K562 (cell line): ENCODE measurements at regions not wholly inside any gene's neighbourhood (a gene's known extent, or its start where the extent isn't known, plus 50 kb on each side); places are given as distances from the start of the nearest gene placed in this dataset.

ENCODE experiments used
- ATAC-seq: fragments of 200-7000 bp; cut with Tn5 transposase; 3 replicates; pipeline ENCODE4 v1.9.1; 2020; ENCODE audit warnings: moderate library complexity
- BruUV-seq: library from RNA; stranded (reverse); fragments of 400-500 nt; replicated peaks from 2 replicates; lab custom pipeline; 2021; lab: Mats Ljungman, UMichigan
- CTCF ChIA-PET: fragments of 300-600 bp; formaldehyde crosslinking; extraction: SDS; loops from one replicate; lab custom pipeline; 2021; ENCODE audit warnings: low intra/inter-chr PET ratio; lab: Yijun Ruan, JAX
- POLR2A ChIA-PET: fragments of 300-600, 350-650 bp; sonication (Branson Sonifier 250); formaldehyde crosslinking; extraction: SDS; loops from one replicate; lab custom pipeline; 2021; ENCODE audit warnings: antibody characterized with exemption, inconsistent platforms; lab: Yijun Ruan, JAX
- DNase-seq, 4 experiments: peaks; one replicate each; pipeline versions ENCODE4 v3.0.0 to v3.0.0-alpha.2; 2011 to 2018; ENCODE audit warnings: low spot score in 3 of 4, mixed read lengths in 3 of 4; ENCODE audit errors: extremely low read depth in 1 of 4
- FAIRE-seq: peaks from 2 replicates; lab custom pipeline; 2011; peaks lifted over from hg19 to GRCh38; lab: Jason Lieb, UNC
- H2AFZ ChIP-seq: 2 replicates; pipeline ENCODE4 v1.6.0; 2011; ENCODE audit warnings: low read depth, low read length, control low read depth, inconsistent platforms
- H3K27ac ChIP-seq: fragments of 200-600 bp; 3 replicates; pipeline ENCODE4 v1.8.0; 2011; ENCODE audit warnings: low read depth, mild to moderate bottlenecking, control low read depth, inconsistent platforms, low read length, moderate library complexity, mixed read lengths; ENCODE audit errors: extremely low read depth
- H3K27me3 ChIP-seq, 2 experiments: fragments of 300-600 bp in 1 of 2; 2 replicates in 1 of 2; 3 replicates in 1 of 2; pipeline versions ENCODE4 v1.6.0 to v1.8.0; 2011; ENCODE audit warnings: inconsistent platforms in 2 of 2, low read length in 2 of 2, mild to moderate bottlenecking in 1 of 2, mixed read lengths in 1 of 2, moderate library complexity in 1 of 2; ENCODE audit not compliant: control insufficient read depth in 2 of 2, insufficient read depth in 2 of 2
- H3K36me3 ChIP-seq: fragments of 300-600 bp; 3 replicates; pipeline ENCODE4 v1.8.0; 2011; ENCODE audit warnings: mild to moderate bottlenecking, low read length, inconsistent platforms; ENCODE audit not compliant: control insufficient read depth, insufficient read depth
- H3K4me1 ChIP-seq, 2 experiments: fragments of 200-600 bp in 1 of 2; replicated peaks in 1 of 2; 2 replicates in 1 of 2; 3 replicates in 1 of 2; pipeline versions ENCODE4 v1.5.1 to v1.8.0; 2011; ENCODE audit warnings: inconsistent platforms in 2 of 2, low read length in 2 of 2, mild to moderate bottlenecking in 1 of 2, mixed read lengths in 1 of 2, moderate library complexity in 1 of 2; ENCODE audit not compliant: control insufficient read depth in 2 of 2, insufficient read depth in 2 of 2
- H3K4me2 ChIP-seq: 2 replicates; pipeline ENCODE4 v1.6.1; 2011; ENCODE audit warnings: low read length, control low read depth, inconsistent platforms, mixed read lengths; ENCODE audit not compliant: insufficient read depth
- H3K4me3 ChIP-seq: fragments of 200-600 bp; sonication (generic), shearing (Covaris generic); 2 replicates; pipeline ENCODE4 v1.5.1; 2016; ENCODE audit warnings: control low read depth, inconsistent platforms
- H3K79me2 ChIP-seq: fragments of 200-600 bp; 3 replicates; pipeline ENCODE4 v1.8.0; 2011; ENCODE audit warnings: low read length, inconsistent platforms; ENCODE audit not compliant: control insufficient read depth, insufficient read depth
- H3K9ac ChIP-seq, 2 experiments: 2 replicates each; pipeline versions ENCODE4 v1.6.0 to v1.6.1; 2011; ENCODE audit warnings: low read depth in 2 of 2, low read length in 2 of 2, control low read depth in 1 of 2, inconsistent platforms in 1 of 2, mild to moderate bottlenecking in 1 of 2, mixed read lengths in 1 of 2; ENCODE audit not compliant: insufficient read depth in 1 of 2
- H3K9me1 ChIP-seq: one replicate; pipeline ENCODE4 v1.6.0; 2011; ENCODE audit warnings: inconsistent platforms, mild to moderate bottlenecking, low read length, moderate library complexity; ENCODE audit not compliant: control insufficient read depth, insufficient read depth
- H3K9me3 ChIP-seq: replicated peaks from 2 replicates; pipeline ENCODE4 v1.5.1; 2011; ENCODE audit warnings: low read depth, low read length, inconsistent platforms; ENCODE audit not compliant: control insufficient read depth, insufficient read depth
- H4K20me1 ChIP-seq: replicated peaks from 2 replicates; pipeline ENCODE4 v1.6.1; 2011; ENCODE audit warnings: low read length, inconsistent platforms, mixed read lengths; ENCODE audit not compliant: control insufficient read depth, insufficient read depth
- ASH1L ChIP-seq: fragments of 450-650 bp; IDR thresholded peaks from 2 replicates; pipeline ENCODE4 v1.6.1; 2018; ENCODE audit warnings: borderline replicate concordance, mild to moderate bottlenecking, low read depth; ENCODE audit not compliant: partially characterized antibody
- ELF4 ChIP-seq: fragments of 450-650 bp; formaldehyde crosslinking; IDR thresholded peaks from 2 replicates; pipeline ENCODE4 v1.4.0; 2022; ENCODE audit warnings: missing genetic modification characterization
- ETV5 ChIP-seq: sonication (generic); formaldehyde crosslinking; IDR thresholded peaks from 2 replicates; pipeline ENCODE4 v1.4.0; 2020; ENCODE audit warnings: low read depth, mild to moderate bottlenecking, missing genetic modification reagents
- GABPB1 ChIP-seq: sonication (generic); formaldehyde crosslinking; IDR thresholded peaks from 2 replicates; pipeline ENCODE4 v1.8.0; 2022; ENCODE audit warnings: mild to moderate bottlenecking, missing genetic modification reagents
- GATAD2A ChIP-seq: fragments of 450-650 bp; IDR thresholded peaks from 2 replicates; pipeline ENCODE4 v1.6.1; 2017
- HDAC1 ChIP-seq, 2 experiments: fragments of 450-650 bp; IDR thresholded peaks; 2 replicates each; pipeline ENCODE4 v1.6.1; 2016 to 2017; ENCODE audit warnings: inconsistent platforms in 1 of 2, mild to moderate bottlenecking in 1 of 2, moderate library complexity in 1 of 2
- IFI16 ChIP-seq: fragments of 250-450 bp; sonication (Bioruptor Pico); IDR thresholded peaks from 2 replicates; pipeline ENCODE4 v2.1.2; 2022; ENCODE audit warnings: mild to moderate bottlenecking, inconsistent platforms
- KAT8 ChIP-seq: fragments of 450-650 bp; IDR thresholded peaks from 2 replicates; pipeline ENCODE4 v1.6.1; 2016; ENCODE audit warnings: low read depth, mild to moderate bottlenecking
- LARP7 ChIP-seq: fragments of 450-650 bp; IDR thresholded peaks from 2 replicates; pipeline ENCODE4 v1.6.1; 2016
- NR1H2 ChIP-seq: sonication (generic); formaldehyde crosslinking; IDR thresholded peaks from 2 replicates; pipeline ENCODE4 v1.4.0; 2020; ENCODE audit warnings: mild to moderate bottlenecking, missing genetic modification reagents
- RAD51 ChIP-seq: fragments of 450-650 bp; IDR thresholded peaks from 2 replicates; pipeline ENCODE4 v1.7.1; 2016; ENCODE audit warnings: low read depth, mild to moderate bottlenecking, borderline replicate concordance
- ZBTB40 ChIP-seq, 2 experiments: fragments of 450-650 bp in 1 of 2; sonication (generic) in 1 of 2; formaldehyde crosslinking in 1 of 2; IDR thresholded peaks; 2 replicates each; pipeline versions ENCODE4 v1.7.1 to v1.9.0; 2016 to 2022; ENCODE audit warnings: inconsistent platforms in 1 of 2, mild to moderate bottlenecking in 1 of 2, missing genetic modification reagents in 1 of 2
- ZNF217 ChIP-seq: sonication (generic); formaldehyde crosslinking; IDR thresholded peaks from 2 replicates; pipeline ENCODE4 v1.8.0; 2022; ENCODE audit warnings: mild to moderate bottlenecking, missing genetic modification reagents
- ZNF444 ChIP-seq: fragments of 250-450 bp; sonication (Bioruptor Pico); IDR thresholded peaks from 2 replicates; pipeline ENCODE4 v1.4.0; 2020; ENCODE audit warnings: mild to moderate bottlenecking, moderate library complexity
- ZNF551 ChIP-seq: fragments of 250-450 bp; sonication (Bioruptor Pico); IDR thresholded peaks from 2 replicates; pipeline ENCODE4 v1.5.0; 2021; ENCODE audit warnings: mild to moderate bottlenecking, moderate library complexity
- ZNF583 ChIP-seq: fragments of 250-450 bp; sonication (Bioruptor Pico); IDR thresholded peaks from 2 replicates; pipeline ENCODE4 v1.4.0; 2020
- ZNF586 ChIP-seq: fragments of 450-650 bp; formaldehyde crosslinking; conservative IDR thresholded peaks from 2 replicates; pipeline ENCODE4 v1.4.0; 2020; ENCODE audit warnings: mild to moderate bottlenecking, moderate library complexity
- ZNF785 ChIP-seq: fragments of 250-450 bp; sonication (Bioruptor Pico); IDR thresholded peaks from 2 replicates; pipeline ENCODE4 v1.4.0; 2020; ENCODE audit warnings: mild to moderate bottlenecking
- WGBS: fragments of 100-300 bp; shearing (Covaris generic); methylation state at CpG from one replicate; pipeline ENCODE4 v1.1.6; 2016; ENCODE audit warnings: low coverage, mixed read lengths; ENCODE audit not compliant: insufficient coverage; ENCODE audit errors: missing lambda C conversion rate; 5-methylcytosine and 5-hydroxymethylcytosine counted together
- in situ Hi-C: fragments of 300-500 bp; cut with MboI; formaldehyde crosslinking; loops from 4 replicates; pipeline ENCODE4 v1.15.0; 2018; ENCODE audit warnings: inconsistent platforms, mixed read lengths
- intact Hi-C: fragments of 100-400 bp; cut with micrococcal nuclease; formaldehyde crosslinking; loops from 2 replicates; pipeline ENCODE4 v1.14.2; 2022

GRCh38 chr3:103437883-103438282 is 1003.1 kb downstream of the ZPLD1 start:
- no peaks in the 10 kb centered on the region for H3K27me3 ChIP-seq
- in situ Hi-C loops (no loop called here), intact Hi-C loops (no loop called here)
- H3K4me3 ChIP-seq = no peak overlapping the region
- ATAC-seq (no peak), FAIRE-seq (no peak), DNase-seq (no peak)
- ChIA-PET CTCF (no interaction called here), POLR2A (no interaction called here)
- H3K79me2 ChIP-seq = no peaks in the 10 kb centered on the region
- H3K4me1 ChIP-seq = no peaks in the 10 kb centered on the region
- H3K27ac ChIP-seq = no peak overlapping the region
- no peak overlapping the region for H3K4me2 ChIP-seq
- 0% methylated on average over 4 of the region's 4 CpGs for WGBS
- TF ChIP-seq ZNF551 = no peak
- no peak for TF ChIP-seq HDAC1 (IDR thresholded peaks at IDR 0.05)
- TF ChIP-seq ZNF586 (CRISPR knock-in tag) = no peak
- TF ChIP-seq ZNF217 (CRISPR knock-in tag) = no peak
- no peak for TF ChIP-seq ETV5 (CRISPR knock-in tag)
- TF ChIP-seq IFI16 (CRISPR knock-in tag) = no peak
- TF ChIP-seq ELF4 = no peak
- TF ChIP-seq ZNF583 (CRISPR knock-in tag) = no peak
- no peak for TF ChIP-seq ZNF444 (CRISPR knock-in tag)
- no peak for TF ChIP-seq GABPB1
- no peak for TF ChIP-seq ASH1L
- TF ChIP-seq GATAD2A = no peak
- no peak for TF ChIP-seq ZNF785 (CRISPR knock-in tag)
- no peak for TF ChIP-seq NR1H2 (CRISPR knock-in tag)
- TF ChIP-seq KAT8 = no peak
- TF ChIP-seq LARP7 = no peak
- TF ChIP-seq RAD51 = no peak
- no peak for TF ChIP-seq ZBTB40 (IDR thresholded peaks at IDR 0.05)
- TF ChIP-seq ZBTB40 (CRISPR knock-in tag; IDR thresholded peaks at IDR 0.05) = no peak
- no peaks in the 10 kb centered on the region for H3K9me1 ChIP-seq
- no peak overlapping the region for H3K9ac ChIP-seq
- H3K9me3 ChIP-seq = no peaks in the 10 kb centered on the region
- H4K20me1 ChIP-seq = no peaks in the 10 kb centered on the region
- no TSS peak for BruUV-seq
- no peaks in the 10 kb centered on the region for H3K36me3 ChIP-seq
- no peak overlapping the region for H2AFZ ChIP-seq
